NOMO-1 treated with dmso at 0.1 percent for 144 hours (cell line): ENCODE measurements at regions not wholly inside any gene's neighbourhood (a gene's known extent, or its start where the extent isn't known, plus 50 kb on each side); places are given as distances from the start of the nearest gene placed in this dataset.

Source experiments
- DNase-seq: peaks from one replicate; lab custom pipeline; 2025; ENCODE audit not compliant: unreplicated experiment; lab: John Stamatoyannopoulos, UW

DNA sequence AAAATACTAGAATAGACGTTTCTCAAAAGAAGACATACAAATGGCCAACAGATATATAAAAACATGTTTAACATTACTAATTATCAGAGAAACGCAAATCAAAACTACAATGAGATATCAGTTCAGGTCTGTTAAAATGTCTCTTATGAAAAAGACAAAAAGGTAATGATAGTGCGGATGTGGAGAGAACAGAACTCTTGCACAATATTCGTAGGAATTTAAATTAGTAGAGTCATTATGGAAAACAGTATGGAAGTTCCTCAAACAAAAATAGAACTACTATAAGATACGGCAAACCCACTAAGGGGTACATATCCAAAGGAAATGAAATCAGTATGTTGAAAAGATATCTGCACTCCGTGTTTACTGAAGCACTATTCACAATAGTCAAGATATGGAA, 167.5 kb upstream of the CWC22 start:
- DNase-seq = no peak

GRCh38 chr2:180169474-180169873, 162.4 kb upstream of the CWC22 start:
- no peak for DNase-seq

DNA sequence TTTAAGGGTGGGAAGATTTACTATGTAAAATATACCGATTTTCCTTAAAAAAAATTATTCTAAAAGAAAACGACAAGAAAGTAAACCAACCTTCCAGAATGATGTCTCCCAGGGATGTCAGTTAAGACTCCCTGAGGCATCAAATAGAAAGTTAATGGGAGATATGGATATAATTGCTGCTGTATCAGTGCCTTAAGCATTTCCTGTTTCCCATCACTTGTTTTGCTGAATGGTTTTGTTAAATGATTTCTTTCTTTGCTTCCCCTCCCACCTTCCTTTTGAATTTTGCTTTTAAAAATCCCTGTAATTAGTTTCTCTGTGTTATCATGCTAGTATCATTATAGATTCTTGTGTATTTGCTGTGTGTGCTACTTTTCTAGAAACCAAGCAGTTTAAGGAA, 154.3 kb upstream of the CWC22 start:
- no peak for DNase-seq

- no peak for DNase-seq
These were observed 152.8 kb upstream of the CWC22 start for GRCh38 chr2:180159921-180160320.

DNA sequence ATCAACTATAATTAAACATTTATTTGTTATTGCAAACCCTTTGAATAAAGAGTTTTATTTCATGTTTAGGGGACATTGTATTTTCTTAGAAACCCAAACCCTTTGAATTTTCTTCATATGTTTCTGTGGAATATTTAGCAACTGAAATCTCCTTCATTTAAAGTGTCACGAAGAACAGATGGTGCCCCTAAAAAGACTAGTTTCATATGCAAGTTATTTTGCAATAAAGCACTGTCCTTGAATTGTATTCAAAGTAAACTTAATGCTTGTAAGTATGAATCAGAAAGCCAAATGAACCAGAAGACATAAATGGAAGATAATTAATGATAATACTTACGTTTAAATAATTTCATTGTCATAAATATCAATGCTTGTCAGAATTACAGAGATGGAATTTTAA, 151.9 kb upstream of the CWC22 start:
- no peak for DNase-seq

- no peak for DNase-seq
These were observed 149.6 kb upstream of the CWC22 start for GRCh38 chr2:180156651-180157050.

- no peak for DNase-seq
These were observed 143.5 kb upstream of the CWC22 start for GRCh38 chr2:180150606-180151005.

DNA sequence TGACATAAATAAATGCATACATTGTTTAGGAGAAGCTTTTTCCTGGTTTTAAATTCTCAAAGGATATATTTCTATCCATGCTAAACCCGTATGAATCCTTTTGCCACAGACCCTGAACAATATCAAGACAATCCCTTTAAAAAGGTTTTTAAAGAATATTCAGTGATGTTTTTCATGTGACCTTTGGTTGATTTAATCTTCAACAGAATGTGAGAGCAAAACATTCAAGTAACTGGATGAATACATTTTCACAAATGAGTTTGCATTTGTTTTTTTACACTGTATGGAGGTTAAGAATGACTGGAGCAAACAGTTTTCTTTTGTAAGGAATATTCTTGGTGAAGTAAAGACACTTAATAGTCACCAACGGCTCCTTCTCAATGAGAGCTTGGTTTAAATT, 139.4 kb upstream of the CWC22 start:
- no peak for DNase-seq

DNA sequence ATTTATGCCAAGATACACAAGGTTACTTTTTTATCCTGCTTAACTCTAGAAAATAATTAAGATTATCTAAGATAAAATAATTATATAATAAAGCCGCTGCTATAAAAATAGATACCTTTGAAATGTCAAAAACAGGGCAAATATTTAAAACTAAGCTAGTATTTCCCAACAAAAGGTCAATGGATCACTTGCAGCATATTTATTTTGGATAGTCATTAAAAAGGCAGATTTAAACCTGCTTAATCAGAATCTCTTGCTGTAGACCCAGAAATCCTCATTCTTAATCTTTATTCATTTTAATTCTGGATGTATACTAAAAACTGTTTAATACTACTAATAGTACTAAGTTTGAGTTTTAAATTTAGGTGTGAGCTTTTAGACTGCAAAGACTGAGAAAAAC, 139.0 kb upstream of the CWC22 start:
- DNase-seq = no peak

- DNase-seq = no peak
These were observed 138.1 kb upstream of the CWC22 start for GRCh38 chr2:180145163-180145562.

DNA sequence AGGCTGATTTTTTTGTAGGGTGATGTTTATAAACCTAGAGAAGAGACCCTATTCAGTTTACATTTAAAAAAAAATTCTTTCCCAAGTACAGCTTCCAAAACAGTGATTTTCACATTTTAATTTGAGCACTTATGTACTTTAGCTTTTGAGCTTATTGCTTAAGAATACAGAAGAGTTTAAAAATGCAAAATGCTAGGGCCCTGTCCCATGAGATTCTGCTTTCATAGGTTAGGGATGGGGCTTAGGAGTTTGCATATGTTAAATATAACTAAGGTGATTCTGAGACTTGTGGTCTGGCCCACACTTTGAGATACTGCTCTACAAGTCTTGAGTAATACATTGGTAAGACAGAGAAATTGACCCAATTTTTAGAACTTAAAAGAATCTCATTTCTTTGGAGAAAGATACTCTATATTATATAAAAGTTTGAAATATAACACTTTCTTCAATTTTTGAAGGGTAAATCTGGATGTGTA, 137.3 kb upstream of the CWC22 start:
- DNase-seq = no peak

DNA sequence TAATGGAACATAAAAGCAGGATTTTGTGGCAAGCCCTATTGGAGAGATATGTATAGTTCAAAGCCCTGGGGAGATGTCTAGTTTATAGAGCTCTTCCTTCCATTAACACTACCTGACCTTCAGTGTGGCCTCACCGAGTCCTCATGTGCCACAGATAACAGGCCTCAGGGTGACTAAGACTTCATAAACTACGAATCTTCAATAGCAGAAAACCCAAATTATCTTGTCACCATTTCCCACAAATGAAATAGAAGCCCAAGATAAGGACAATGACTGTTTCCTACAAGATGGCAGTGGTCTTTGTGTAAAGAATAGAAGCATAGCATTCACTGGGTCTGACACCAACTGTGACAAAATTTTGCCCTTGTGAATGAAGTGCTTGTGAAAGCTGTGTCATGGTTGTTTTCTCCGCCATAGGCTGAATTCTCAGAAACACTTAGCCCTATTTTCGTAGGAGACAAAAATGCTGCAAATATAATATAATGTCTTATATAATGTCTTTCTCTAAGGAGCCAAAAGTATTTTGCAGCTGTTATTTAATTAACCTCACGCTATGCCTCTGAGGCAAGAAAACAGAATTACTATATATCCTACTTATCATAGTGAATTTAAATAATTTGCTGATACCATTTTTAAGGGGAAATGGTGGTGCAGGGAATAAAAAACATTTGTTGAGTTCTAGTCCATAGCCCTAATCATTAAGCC, 136.7 kb upstream of the CWC22 start:
- no peak for DNase-seq

- DNase-seq = no peak
These were observed 134.5 kb upstream of the CWC22 start for GRCh38 chr2:180141600-180141999.

GRCh38 chr2:180133736-180134135, 126.6 kb upstream of the CWC22 start:
- DNase-seq = no peak

DNA sequence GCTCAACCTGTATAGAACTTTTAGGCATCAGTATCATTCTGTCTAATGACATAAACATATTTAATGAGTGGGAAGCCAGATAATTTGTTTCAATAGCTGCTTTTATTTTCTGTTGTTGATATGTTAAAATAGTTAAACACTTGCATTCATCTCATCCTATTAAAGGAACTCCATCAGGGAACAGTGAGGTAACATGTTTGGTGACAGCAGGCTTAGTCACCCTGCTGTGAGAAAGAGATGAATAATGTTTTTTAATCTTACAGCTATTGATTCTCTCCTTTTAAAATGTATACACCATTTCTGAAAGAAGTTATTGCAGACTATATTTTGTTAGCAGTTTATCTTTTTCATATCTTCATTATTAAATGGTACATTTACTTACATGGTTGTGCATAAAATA, 123.3 kb upstream of the CWC22 start:
- DNase-seq = no peak

- DNase-seq = no peak
These were observed 121.8 kb upstream of the CWC22 start for GRCh38 chr2:180128861-180129260.

- peak; percentile 65 for DNase-seq
These were observed 118.3 kb upstream of the CWC22 start for GRCh38 chr2:180125245-180125962.

DNA sequence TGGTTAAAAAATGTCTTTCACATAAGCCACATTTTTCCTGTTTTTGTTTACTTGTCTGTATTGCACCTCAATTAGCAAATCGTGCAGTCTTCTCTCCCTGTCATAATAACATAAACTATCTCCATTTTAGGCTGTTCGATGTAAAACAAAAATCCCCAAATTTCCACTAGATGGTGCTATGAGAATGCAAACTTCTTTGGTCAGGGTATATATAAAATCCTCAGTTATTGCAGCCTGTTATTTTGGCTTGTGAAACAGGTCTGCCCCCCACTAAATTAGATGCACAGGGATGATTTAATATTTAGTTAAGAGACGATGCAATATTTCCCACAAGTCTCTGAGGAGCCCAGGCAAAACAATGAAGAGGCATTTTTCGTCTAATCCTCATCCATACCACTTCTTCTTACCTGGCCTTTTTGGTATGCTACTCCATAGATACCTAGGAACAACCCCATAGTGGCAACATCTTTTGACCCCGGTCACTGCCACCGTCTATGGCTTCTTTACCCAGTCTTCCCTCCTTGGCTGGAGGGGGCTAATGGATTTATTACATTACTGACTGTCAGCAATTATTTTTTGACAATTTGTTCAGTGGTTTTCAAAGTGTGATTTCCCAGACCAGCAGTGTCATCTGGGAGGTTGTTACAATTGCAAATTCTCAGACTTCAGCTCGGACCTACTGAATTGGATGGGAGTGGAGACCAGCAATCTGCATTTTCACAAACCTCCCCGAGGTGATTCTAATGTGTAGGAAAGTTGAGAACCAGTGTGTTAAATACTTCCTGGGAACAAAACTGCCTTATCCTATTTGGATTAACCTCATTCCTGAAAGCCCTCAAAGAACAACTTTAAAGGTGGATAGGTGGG, 117.4 kb upstream of the CWC22 start:
- peak; percentile 41 for DNase-seq

DNA sequence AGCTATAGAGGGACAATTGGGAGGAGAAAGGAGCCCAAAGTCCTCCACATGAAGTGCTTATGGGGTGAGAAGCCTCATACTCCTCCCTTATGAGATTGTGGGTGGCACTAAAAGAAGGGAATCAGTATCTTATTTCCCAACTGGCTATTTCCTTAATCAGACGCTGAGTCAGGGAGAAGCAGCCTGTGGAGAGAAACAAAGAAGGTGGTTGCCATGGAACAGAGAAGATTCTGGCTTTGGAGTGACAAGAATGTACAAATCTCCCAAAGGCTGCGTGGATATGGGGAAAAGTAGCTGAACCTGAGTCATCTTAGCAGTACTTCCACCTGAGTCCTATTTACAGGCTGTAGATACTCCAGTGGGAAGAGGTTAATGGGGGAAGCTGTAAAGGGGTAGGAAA, 115.8 kb upstream of the CWC22 start:
- no peak for DNase-seq

- no peak for DNase-seq
These were observed 108.6 kb upstream of the CWC22 start for GRCh38 chr2:180115675-180116074.

- DNase-seq = no peak
These were observed 108.2 kb upstream of the CWC22 start for GRCh38 chr2:180115269-180115668.

DNA sequence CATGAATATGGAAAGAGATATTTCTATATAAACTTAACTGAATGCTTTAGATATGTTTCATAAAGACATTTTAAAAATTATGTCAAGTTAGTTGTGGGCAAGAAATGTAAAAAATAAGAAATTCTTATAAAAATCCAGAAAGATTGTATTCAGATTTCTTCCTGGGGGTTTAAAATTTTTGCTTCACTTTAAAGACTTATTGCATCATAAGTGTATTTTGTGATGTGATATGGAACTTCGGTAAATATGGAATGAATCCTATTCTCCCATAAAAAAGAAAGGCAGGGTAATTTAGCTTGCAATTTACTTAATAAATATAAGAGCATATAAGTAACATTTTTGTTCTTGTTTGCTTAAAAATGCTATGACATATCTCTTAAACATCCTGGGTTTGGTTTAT, 104.8 kb upstream of the CWC22 start:
- DNase-seq = no peak
